Activated T-helper 17 cell treated with anti-CD3 and anti-CD28 coated beads, Interleukin-2, amount 50 U/mL, for 72 hours (primary cell): ENCODE measurements at regions not wholly inside any gene's neighbourhood (a gene's known extent, or its start where the extent isn't known, plus 50 kb on each side); places are given as distances from the start of the nearest gene placed in this dataset.

Experiments used
- ATAC-seq: fragments of 150-1000 bp; cut with Tn5 transposase; replicated peaks from 2 replicates; pipeline ENCODE4 v1.10.0; 2021; ENCODE audit warnings: mild to moderate bottlenecking, moderate library complexity
- H3K27ac Mint-ChIP-seq: one replicate; pipeline ENCODE4 v1.8.0; 2022; ENCODE audit warnings: mixed read lengths
- H3K27me3 Mint-ChIP-seq: one replicate; pipeline ENCODE4 v1.8.0; 2022; ENCODE audit warnings: mixed read lengths
- H3K36me3 Mint-ChIP-seq: one replicate; pipeline ENCODE4 v1.8.0; 2022; ENCODE audit warnings: low read depth, mild to moderate bottlenecking, mixed read lengths
- H3K4me1 Mint-ChIP-seq: one replicate; pipeline ENCODE4 v1.8.0; 2022; ENCODE audit warnings: mixed read lengths
- H3K4me3 Mint-ChIP-seq: one replicate; pipeline ENCODE4 v1.8.0; 2022; ENCODE audit warnings: mild to moderate bottlenecking, mixed read lengths
- H3K9me3 Mint-ChIP-seq: one replicate; pipeline ENCODE4 v1.8.0; 2022; ENCODE audit warnings: mixed read lengths

DNA sequence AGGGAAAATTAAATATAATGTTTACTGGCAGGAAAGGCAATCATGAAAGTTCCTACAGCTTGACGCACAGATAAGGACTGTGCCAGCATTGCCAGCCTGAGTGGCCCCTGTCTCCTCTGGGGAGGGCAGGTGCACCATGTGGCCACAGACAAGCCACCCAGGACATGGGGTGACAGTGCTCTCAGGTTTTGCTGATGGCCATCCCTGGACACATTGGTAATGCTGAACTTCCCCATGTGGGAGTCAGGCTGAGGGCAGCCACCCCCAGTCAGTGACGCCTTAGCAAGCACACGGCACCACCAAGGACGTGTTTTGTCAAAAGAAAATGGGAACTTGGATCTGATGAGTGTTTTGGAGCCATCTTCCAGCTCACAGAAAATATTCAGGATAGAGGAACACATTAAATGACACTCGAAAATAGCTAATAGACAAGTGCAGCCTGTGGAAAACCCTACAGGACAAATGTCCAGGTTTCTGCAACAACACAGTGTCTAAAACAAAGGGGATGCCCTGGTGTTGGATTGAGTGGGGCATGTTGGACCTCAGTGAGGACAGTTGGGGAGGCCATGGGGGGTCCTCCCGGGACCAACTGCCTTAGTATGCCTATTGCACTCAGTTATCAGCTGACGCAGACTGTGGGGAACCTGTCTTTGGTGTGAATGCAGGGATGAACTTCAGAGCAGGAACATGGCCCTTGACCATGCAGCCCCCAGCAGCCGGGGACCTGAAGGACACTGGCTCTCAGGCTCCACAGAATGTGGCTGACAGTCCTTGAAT is 1450.5 kb downstream of the BRD1 start:
- H3K9me3 Mint-ChIP-seq = no peaks in the 10 kb centered on the region
- ATAC-seq = no peak
- H3K36me3 Mint-ChIP-seq = no peaks in the 10 kb centered on the region
- H3K4me1 Mint-ChIP-seq = no peaks in the 10 kb centered on the region
- H3K27ac Mint-ChIP-seq = no peak overlapping the region
- peaks cover 14% of the 10 kb centered on the region for H3K27me3 Mint-ChIP-seq
- H3K4me3 Mint-ChIP-seq = no peak overlapping the region

DNA sequence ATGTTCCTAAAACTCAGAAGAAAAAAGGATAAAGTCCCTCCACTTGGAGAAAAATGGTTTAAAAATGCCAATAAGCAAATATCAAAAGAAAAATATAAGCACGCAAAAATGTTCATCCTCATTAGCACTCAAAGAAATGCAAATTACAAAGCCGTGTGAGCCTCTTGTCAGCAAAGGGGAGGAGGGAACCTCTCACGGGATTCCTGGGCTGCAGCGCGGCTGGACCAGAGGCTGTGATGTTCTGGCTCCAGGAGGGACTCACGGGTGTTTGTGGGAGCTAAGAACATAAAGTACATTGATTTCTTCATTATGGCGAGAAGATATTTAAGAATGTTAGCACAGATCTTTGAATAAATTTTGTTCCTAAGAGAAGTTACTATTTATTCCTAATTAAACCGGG is 1451.2 kb downstream of the BRD1 start:
- Mint-ChIP-seq H3K27ac (no peak overlapping the region), H3K27me3 (peaks cover 15% of the 10 kb centered on the region), H3K9me3 (no peaks in the 10 kb centered on the region), H3K4me1 (no peaks in the 10 kb centered on the region), H3K4me3 (no peak overlapping the region), H3K36me3 (no peaks in the 10 kb centered on the region)
- ATAC-seq = no peak

DNA sequence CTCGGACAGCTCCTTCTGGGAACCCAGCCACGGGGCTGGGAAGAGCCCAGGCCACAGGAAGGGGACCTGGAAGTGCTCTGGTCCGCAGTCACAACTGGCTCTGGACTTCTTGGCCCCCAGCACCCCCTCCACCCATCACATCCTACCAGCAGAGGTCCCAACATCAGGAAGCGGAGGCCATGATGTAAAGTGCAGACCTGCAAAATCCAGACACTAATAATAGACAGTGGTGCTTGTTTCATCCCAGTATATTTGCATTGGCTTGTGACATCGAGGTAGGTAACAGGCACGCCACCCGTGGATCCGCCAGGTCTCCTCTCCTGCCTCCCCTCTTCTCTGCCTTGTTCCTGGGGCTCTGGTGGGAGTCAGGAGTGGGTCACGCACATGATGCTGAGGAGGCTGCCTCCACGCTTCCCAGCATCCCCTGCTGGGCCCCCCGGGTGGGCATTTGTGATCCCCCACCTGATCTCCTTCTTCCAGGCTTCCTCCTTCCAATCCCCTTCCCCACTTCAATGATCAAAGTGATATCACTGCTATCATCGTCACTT is 1454.0 kb downstream of the BRD1 start:
- Mint-ChIP-seq H3K27me3 (peaks cover 19% of the 10 kb centered on the region), H3K9me3 (no peaks in the 10 kb centered on the region), H3K36me3 (no peaks in the 10 kb centered on the region), H3K27ac (no peak overlapping the region), H3K4me1 (no peaks in the 10 kb centered on the region), H3K4me3 (no peak overlapping the region)
- ATAC-seq = no peak

DNA sequence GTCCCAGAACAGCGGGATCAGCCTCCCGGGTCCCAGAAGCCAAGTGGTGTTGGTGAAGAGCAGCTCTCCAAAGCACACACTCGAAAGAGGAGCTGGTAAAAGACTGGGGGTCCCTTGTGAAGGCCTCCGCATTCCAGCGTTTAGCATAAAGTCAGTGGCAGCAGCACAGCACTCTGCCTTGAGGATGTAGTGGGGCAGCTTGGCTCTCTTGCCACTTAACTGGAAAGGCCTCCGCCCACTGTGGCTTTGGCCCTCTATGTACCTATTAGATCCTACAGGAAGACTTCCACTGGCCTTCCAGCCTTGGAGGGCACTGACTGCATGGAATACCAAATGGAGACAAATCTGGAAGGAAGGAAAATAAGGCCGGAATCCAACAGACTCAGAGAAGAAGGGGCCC is 1455.3 kb downstream of the BRD1 start:
- Mint-ChIP-seq H3K36me3 (no peaks in the 10 kb centered on the region), H3K27me3 (peaks cover 19% of the 10 kb centered on the region), H3K27ac (no peak overlapping the region), H3K4me1 (no peaks in the 10 kb centered on the region), H3K4me3 (no peak overlapping the region), H3K9me3 (no peaks in the 10 kb centered on the region)
- ATAC-seq = no peak

DNA sequence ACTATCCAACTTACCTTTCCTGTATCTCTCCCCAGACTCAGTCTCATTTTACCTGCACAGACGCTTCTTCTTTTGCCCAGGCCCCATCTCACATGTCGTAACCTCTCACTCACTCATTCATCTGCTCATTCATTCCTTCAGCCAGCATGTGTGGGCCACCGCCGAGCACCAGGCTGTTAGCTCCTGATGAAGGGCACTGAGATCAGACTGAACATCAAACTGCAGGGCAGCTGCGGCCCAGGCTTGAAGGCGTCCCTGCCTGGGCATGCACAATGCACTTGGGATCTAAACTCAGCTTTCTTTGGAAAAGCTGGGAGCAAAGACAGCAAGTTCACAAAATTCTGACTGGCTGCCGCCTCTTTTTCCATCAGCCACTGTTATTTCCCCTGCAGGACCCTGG is 1456.3 kb downstream of the BRD1 start:
- H3K4me1 Mint-ChIP-seq = no peaks in the 10 kb centered on the region
- no peak for ATAC-seq
- H3K4me3 Mint-ChIP-seq = no peak overlapping the region
- no peaks in the 10 kb centered on the region for H3K36me3 Mint-ChIP-seq
- H3K27me3 Mint-ChIP-seq = peaks cover 17% of the 10 kb centered on the region
- no peaks in the 10 kb centered on the region for H3K9me3 Mint-ChIP-seq
- H3K27ac Mint-ChIP-seq = no peak overlapping the region

DNA sequence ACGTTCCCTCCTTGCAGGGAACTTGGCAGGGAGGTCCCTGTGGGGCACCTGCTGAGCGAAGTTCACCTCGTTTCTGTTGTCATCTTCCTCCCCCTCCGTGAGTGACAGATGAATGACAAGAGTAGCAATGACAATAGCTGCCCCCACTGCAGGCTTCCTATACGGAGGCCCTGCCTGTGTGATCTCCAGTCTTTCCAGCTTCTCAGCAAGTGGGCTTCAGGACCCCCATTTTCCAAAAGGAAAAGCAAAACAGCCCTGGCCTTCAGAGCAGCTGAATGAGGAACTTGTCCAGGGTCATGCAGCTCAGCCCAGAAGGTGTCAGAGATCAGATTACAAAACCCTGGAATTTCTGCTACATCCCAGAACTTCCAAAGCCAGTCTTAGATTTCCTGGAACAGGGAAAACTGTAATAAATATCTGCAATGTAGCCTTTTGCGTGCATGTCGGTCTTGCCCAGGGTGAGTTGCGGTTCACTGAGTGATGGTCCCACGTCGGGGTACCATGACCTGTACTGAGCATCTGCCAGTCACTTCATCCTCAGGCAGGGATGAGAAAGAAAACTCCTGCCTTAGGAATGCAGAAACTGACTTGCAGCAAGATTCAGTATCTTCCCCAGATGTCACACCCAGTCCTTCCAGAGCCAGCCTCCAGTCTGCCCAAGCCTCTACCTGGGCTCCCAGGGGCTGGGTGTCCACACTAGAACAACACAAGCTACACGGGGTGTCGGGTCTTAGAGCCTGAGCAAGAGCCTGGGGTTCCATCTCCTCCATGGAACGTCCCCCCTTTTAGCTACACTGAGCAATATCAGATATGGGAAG is 1457.0 kb downstream of the BRD1 start:
- peaks cover 11% of the 10 kb centered on the region for H3K27me3 Mint-ChIP-seq
- H3K27ac Mint-ChIP-seq = no peak overlapping the region
- no peak overlapping the region for H3K4me3 Mint-ChIP-seq
- no peaks in the 10 kb centered on the region for H3K4me1 Mint-ChIP-seq
- H3K36me3 Mint-ChIP-seq = no peaks in the 10 kb centered on the region
- ATAC-seq = no peak
- no peaks in the 10 kb centered on the region for H3K9me3 Mint-ChIP-seq

DNA sequence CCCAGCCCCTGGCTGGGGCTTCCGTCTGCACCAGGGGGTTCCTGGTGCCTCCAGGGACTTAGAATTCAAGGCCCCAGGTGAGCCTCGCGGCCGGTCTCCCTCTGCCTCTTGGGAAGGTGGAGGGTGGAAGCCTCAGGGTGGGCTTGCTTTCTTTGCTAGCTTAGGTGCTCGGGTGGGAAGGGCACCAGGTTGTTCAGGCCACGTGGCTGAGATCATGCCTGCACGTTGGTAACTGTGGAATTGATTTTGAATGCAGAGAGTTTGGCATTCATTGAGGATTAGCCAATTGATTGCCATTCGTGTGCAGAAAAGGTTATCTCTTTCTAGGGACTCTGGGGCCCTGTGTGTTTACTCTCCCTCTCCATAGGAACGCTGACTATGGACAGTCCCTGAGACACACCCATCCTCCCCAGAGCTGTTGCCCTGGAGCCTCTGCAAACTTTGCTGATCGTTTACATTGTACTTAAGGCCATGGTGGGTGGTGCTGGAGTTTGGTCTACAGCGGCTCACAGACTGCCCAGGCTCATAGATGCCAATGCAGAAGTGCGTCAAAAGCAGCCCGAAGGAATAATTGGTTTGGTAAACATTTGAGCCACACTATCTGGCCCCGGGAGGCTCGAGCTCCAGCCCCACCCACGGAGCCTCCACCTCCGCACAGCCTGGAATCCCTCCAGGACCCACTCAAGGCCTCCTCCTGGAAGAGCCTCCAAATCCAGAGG is 1457.7 kb downstream of the BRD1 start:
- H3K4me1 Mint-ChIP-seq = no peaks in the 10 kb centered on the region
- H3K27ac Mint-ChIP-seq = no peak overlapping the region
- H3K27me3 Mint-ChIP-seq = peaks cover 6% of the 10 kb centered on the region
- no peaks in the 10 kb centered on the region for H3K36me3 Mint-ChIP-seq
- no peak for ATAC-seq
- H3K4me3 Mint-ChIP-seq = no peak overlapping the region
- H3K9me3 Mint-ChIP-seq = no peaks in the 10 kb centered on the region

DNA sequence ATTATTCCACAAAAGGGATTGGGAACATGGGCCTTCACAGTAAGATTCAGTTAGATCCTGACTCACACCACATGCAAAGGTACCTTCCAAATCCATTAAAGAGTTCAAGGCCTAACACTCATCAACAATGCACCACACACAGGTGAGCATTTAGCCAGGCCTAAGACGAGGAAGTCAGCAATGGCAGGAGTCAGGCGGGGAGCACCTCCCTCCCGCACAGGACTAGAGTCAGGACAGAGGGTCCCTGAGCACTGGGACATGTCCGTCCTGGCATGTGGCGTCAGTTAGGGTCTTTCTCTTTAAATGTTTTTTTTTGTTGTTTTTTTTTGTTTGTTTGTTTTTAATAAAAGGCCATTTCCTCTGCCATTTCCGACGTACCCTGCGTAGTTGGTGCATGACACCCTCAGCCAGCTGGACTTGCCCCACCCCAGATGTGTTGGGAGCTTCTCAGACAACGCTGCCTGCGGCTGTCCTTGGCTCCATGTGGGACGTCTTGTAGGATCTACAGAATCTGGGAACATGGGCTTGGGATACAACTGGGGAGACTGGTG is 1458.6 kb downstream of the BRD1 start:
- Mint-ChIP-seq H3K27ac (no peak overlapping the region), H3K36me3 (no peaks in the 10 kb centered on the region), H3K27me3 (peaks cover 5% of the 10 kb centered on the region), H3K4me1 (no peaks in the 10 kb centered on the region), H3K4me3 (no peak overlapping the region), H3K9me3 (no peaks in the 10 kb centered on the region)
- ATAC-seq = no peak

DNA sequence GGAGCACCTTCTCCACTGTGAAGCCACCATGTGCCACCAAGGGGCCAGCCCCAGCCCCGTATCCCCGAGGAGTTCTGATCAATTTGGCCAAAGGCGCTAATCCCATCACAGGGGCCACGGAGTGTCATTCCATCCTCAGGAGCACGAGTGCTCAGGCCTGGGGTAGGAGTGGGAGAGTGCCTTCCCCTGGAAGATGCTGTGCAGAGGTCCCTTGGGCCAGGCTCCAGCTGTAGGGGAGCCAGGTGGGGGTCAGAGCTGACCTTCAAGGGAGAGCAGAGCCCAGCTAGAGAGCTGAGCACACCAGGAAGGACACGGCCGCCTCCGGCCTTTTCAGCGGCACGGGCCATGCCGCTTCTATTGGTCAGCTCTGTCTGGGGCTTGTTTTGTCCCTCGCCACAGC is 1459.9 kb downstream of the BRD1 start:
- Mint-ChIP-seq H3K27ac (no peak overlapping the region), H3K4me3 (no peak overlapping the region), H3K36me3 (no peaks in the 10 kb centered on the region), H3K27me3 (peaks cover 5% of the 10 kb centered on the region), H3K4me1 (no peaks in the 10 kb centered on the region), H3K9me3 (no peaks in the 10 kb centered on the region)
- ATAC-seq = no peak

DNA sequence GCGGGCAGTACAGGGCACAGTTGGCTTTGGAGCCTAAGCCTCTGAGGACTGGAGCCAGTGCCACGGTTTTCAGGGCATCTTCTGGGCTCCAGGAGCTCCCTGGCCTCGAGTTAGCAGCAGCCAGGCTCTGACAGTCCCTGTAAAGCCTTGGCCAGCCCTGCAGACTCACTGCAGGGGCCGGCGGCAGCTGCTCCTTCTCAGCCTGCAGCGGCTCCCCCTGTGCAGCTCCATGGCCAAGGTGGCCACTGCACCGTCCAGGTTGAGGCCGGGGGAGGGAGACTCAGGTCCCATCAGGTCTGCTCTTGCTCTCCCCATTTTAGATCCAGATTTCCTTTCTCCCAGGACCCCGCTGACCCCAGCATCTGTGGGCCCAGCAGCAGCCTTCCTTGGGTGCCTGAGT is 1461.1 kb downstream of the BRD1 start:
- Mint-ChIP-seq H3K36me3 (no peaks in the 10 kb centered on the region), H3K4me1 (no peaks in the 10 kb centered on the region), H3K4me3 (no peak overlapping the region), H3K27me3 (peaks cover 5% of the 10 kb centered on the region), H3K27ac (no peak overlapping the region), H3K9me3 (no peaks in the 10 kb centered on the region)
- ATAC-seq = no peak

DNA sequence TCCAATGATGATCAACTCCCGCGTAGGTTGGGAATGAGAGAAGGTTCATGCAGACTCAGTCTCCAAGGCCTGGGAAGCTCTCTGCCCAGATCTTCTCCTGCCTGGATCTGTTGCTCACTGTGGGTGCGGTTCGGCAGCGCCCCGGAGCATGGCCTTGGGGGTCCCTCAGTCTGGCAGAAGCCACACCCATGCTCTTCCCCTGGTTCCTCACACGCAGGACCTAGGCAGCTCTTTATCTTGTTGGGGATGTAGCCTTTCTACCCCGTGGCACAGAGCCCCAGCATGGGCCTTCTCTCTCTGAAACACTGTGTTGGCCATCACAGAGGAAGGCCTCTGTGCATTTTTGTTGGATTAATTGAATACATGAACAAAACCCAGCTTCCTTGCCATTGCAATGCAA is 1461.6 kb downstream of the BRD1 start:
- Mint-ChIP-seq H3K27me3 (peaks cover under 1% of the 10 kb centered on the region), H3K4me1 (no peaks in the 10 kb centered on the region), H3K9me3 (no peaks in the 10 kb centered on the region), H3K27ac (no peak overlapping the region), H3K4me3 (no peak overlapping the region), H3K36me3 (no peaks in the 10 kb centered on the region)
- ATAC-seq = no peak

DNA sequence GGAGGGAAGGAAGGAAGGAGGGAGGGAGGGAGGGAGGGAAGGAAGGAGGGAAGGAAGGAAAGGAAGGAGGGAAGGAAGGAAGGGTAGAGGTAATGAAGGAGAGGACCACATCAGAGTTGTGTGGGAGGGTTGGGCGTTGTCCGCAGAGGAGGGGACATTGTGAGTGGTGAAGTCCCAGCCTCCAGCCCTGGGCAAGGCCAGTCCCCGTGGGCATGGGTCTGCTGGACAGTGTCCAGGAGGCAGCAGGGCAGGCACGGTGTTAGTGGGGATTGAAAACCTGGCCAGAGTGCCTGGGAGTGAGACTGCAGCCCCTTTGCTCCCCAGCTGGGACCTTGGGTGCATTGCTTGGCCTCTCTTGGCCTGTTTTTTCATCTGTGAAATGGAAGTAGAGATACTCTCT is 1462.3 kb downstream of the BRD1 start:
- Mint-ChIP-seq H3K4me3 (no peak overlapping the region), H3K27ac (no peak overlapping the region), H3K27me3 (no peaks in the 10 kb centered on the region), H3K9me3 (no peaks in the 10 kb centered on the region), H3K4me1 (no peaks in the 10 kb centered on the region), H3K36me3 (no peaks in the 10 kb centered on the region)
- ATAC-seq = no peak

DNA sequence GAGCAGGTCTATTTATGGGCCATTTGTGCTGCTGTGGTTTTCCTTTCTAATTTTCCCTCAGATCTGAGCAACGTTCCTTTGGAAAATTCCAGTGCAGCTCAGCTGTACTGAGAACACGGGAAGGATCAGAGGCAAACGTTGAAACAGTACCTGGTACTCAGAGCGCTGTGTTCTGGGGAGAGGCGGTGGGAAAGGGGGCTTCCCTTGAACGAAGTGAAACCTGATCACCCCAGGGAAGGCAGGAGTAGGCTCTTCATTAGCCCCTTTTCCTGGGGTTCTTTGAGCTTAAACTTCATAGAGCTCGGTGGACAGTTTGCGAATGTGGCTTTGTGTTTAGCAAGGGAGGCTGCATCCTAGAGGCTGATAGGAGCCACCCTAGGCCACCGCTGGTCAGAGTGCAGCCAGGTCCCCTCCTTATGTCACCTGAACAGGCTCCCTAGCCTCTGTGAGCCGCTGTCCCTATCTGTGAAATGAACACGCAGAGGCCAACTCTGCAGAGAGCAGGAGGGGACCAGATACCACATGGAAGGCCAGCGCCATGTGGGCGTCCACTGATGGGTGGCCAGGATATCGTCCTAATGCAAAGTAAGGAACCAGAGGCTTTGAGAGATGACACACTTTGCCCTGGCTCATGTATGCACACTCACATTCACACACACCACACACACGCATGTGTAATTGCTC is 1464.8 kb downstream of the BRD1 start:
- no peaks in the 10 kb centered on the region for H3K9me3 Mint-ChIP-seq
- no peaks in the 10 kb centered on the region for H3K36me3 Mint-ChIP-seq
- no peak overlapping the region for H3K4me3 Mint-ChIP-seq
- no peaks in the 10 kb centered on the region for H3K4me1 Mint-ChIP-seq
- H3K27me3 Mint-ChIP-seq = no peaks in the 10 kb centered on the region
- no peak for ATAC-seq
- H3K27ac Mint-ChIP-seq = no peak overlapping the region

DNA sequence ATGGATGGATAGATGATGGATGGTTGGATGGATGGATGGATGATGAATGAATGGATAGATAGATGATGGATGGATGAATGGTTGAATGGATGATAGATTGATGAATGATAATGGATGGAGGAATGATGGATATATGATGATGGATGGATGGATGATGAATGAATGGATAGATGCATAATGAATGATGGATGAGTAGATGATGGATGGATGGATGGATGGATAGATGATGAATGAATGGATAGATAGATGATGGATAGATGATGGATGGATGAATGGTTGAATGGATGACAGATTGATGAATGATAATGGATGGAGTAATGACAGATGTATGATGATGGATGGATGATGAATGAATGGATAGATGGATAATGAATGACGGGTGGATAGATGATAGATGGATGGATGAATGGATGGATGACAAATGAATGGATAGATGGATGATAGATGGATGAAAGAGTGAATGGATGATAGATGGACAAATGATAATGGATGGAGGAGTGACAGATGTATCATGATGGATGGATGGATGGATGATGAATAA is 1466.5 kb downstream of the BRD1 start:
- no peak overlapping the region for H3K4me3 Mint-ChIP-seq

More for the DNA sequence above, 1466.5 kb downstream of the BRD1 start:
- no peaks in the 10 kb centered on the region for H3K9me3 Mint-ChIP-seq
- ATAC-seq = no peak
- peaks cover 3% of the 10 kb centered on the region for H3K27me3 Mint-ChIP-seq
- no peaks in the 10 kb centered on the region for H3K4me1 Mint-ChIP-seq
- H3K27ac Mint-ChIP-seq = no peak overlapping the region
- H3K36me3 Mint-ChIP-seq = no peaks in the 10 kb centered on the region
